Transverse colon (tissue), 3 donors: ENCODE measurements at regions not wholly inside any gene's neighbourhood (a gene's known extent, or its start where the extent isn't known, plus 50 kb on each side); places are given as distances from the start of the nearest gene placed in this dataset.

Experiments
- EP300 ChIP-seq: sonication (generic); formaldehyde crosslinking; IDR thresholded peaks from one replicate; pipeline ENCODE4 v1.6.1; 2017; ENCODE audit warnings: antibody characterized with exemption, low read depth
- TF ChIP-seq, protein P1 (sequence below), 5 experiments: fragments of 200-600 bp in 3 of 5; fragments of 450-650 bp in 2 of 5; sonication (generic) in 3 of 5; IDR thresholded peaks; 1 replicate in 2 of 5; 2 replicates in 3 of 5; pipeline ENCODE4 v1.5.1; 2016 to 2017; ENCODE audit warnings: antibody characterized with exemption in 5 of 5, inconsistent platforms in 3 of 5, mild to moderate bottlenecking in 2 of 5, moderate library complexity in 1 of 5

DNA sequence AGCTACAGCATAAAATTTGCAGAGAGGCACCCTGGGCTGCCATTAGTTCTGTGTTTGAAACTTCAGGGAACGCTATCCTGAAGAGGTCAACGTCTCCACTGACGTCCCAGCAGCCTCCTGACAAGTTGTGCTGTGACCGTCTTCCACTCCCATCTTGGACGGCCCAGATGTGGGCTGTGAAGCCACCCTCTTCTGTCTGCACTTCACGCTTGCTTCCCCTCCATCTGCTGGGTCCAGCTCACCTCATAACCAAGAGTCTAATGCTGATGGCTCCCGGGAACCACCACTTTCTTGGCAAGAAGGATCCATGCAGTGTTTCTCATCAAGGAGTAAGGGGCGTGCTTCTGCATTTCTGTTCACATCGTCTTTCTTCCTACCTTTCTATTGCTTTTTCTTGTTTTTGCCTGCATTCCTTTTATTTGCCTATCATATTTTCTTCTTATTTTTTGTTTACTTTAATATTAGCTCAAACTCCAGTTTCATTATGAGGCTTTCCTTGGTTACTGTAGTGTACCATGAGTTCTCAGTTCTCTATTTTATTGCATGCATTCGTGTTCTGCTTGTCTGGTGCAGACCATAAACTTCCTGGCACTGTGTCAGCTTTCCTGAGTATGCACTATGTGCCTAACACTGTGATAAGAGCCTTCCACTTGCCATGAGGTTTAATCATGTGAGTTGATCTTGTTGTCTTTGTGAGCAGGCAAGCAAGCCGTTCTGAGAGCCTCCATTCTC is 631.8 kb upstream of the RAB6C start:
- TF ChIP-seq, protein P1, sequence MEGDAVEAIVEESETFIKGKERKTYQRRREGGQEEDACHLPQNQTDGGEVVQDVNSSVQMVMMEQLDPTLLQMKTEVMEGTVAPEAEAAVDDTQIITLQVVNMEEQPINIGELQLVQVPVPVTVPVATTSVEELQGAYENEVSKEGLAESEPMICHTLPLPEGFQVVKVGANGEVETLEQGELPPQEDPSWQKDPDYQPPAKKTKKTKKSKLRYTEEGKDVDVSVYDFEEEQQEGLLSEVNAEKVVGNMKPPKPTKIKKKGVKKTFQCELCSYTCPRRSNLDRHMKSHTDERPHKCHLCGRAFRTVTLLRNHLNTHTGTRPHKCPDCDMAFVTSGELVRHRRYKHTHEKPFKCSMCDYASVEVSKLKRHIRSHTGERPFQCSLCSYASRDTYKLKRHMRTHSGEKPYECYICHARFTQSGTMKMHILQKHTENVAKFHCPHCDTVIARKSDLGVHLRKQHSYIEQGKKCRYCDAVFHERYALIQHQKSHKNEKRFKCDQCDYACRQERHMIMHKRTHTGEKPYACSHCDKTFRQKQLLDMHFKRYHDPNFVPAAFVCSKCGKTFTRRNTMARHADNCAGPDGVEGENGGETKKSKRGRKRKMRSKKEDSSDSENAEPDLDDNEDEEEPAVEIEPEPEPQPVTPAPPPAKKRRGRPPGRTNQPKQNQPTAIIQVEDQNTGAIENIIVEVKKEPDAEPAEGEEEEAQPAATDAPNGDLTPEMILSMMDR (IDR thresholded peaks at IDR 0.05): no peak
- TF ChIP-seq EP300: no peak
